Parathyroid adenoma (tissue), 2 donors: ENCODE measurements at regions not wholly inside any gene's neighbourhood (a gene's known extent, or its start where the extent isn't known, plus 50 kb on each side); places are given as distances from the start of the nearest gene placed in this dataset.

ENCODE experiments used
- H2AFZ ChIP-seq: fragments of 300-600 bp; sonication (generic); one replicate; pipeline ENCODE4 v1.7.0; 2017; ENCODE audit warnings: antibody characterized with exemption, mild to moderate bottlenecking
- H3K27ac ChIP-seq: fragments of 300-600 bp; sonication (generic); one replicate; pipeline ENCODE4 v1.7.0; 2017
- H3K27me3 ChIP-seq: fragments of 300-600 bp; sonication (generic); one replicate; pipeline ENCODE4 v1.7.0; 2017; ENCODE audit warnings: low read length; ENCODE audit not compliant: control insufficient read depth, insufficient read depth
- H3K36me3 ChIP-seq: fragments of 300-600 bp; sonication (generic); one replicate; pipeline ENCODE4 v1.7.0; 2017; ENCODE audit warnings: low read length; ENCODE audit not compliant: control insufficient read depth, insufficient read depth
- H3K4me1 ChIP-seq: fragments of 300-600 bp; sonication (generic); one replicate; pipeline ENCODE4 v1.7.0; 2017; ENCODE audit warnings: control low read depth
- H3K4me2 ChIP-seq: fragments of 300-600 bp; sonication (generic); one replicate; pipeline ENCODE4 v1.7.0; 2017; ENCODE audit warnings: low read length
- H3K4me3 ChIP-seq: fragments of 300-600 bp; sonication (generic); one replicate; pipeline ENCODE4 v1.7.0; 2017; ENCODE audit warnings: low read depth, low read length
- H3K79me2 ChIP-seq: fragments of 300-600 bp; sonication (generic); one replicate; pipeline ENCODE4 v1.7.0; 2017; ENCODE audit warnings: control low read depth
- H3K9ac ChIP-seq: fragments of 300-600 bp; sonication (generic); one replicate; pipeline ENCODE4 v1.7.0; 2017; ENCODE audit warnings: mild to moderate bottlenecking
- H3K9me3 ChIP-seq: fragments of 300-600 bp; sonication (generic); one replicate; pipeline ENCODE4 v1.7.0; 2017; ENCODE audit warnings: low read length; ENCODE audit not compliant: control insufficient read depth
- TF ChIP-seq, protein P1 (sequence below): fragments of 300-600 bp; sonication (generic); IDR thresholded peaks from one replicate; pipeline ENCODE4 v1.7.0; 2017; ENCODE audit warnings: antibody characterized with exemption, mild to moderate bottlenecking
- donor health status: primary hyperparathyroidism.

DNA sequence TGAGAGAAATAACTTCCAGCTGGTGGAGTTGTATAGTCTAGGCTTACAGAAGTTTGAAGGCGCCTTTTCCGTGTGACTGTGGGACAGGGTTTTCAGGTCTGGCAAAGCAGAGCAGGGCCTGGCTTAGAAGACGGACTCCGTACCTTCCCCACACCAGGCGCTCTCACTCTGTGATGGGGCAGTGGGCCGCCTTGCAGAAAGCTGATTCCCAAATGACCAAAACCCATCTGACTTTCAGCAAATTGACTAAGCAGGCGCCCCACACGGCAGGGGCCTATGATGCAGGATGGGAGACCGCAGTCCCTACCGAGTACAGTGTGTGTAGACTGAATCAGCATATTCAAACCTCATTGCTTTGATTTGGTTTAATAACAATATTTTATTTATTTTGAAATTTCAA lies 85.8 kb upstream of the TMEM45B start:
- no peaks in the 10 kb centered on the region for H3K9me3 ChIP-seq
- no peaks in the 10 kb centered on the region for H3K4me1 ChIP-seq
- TF ChIP-seq, protein P1, sequence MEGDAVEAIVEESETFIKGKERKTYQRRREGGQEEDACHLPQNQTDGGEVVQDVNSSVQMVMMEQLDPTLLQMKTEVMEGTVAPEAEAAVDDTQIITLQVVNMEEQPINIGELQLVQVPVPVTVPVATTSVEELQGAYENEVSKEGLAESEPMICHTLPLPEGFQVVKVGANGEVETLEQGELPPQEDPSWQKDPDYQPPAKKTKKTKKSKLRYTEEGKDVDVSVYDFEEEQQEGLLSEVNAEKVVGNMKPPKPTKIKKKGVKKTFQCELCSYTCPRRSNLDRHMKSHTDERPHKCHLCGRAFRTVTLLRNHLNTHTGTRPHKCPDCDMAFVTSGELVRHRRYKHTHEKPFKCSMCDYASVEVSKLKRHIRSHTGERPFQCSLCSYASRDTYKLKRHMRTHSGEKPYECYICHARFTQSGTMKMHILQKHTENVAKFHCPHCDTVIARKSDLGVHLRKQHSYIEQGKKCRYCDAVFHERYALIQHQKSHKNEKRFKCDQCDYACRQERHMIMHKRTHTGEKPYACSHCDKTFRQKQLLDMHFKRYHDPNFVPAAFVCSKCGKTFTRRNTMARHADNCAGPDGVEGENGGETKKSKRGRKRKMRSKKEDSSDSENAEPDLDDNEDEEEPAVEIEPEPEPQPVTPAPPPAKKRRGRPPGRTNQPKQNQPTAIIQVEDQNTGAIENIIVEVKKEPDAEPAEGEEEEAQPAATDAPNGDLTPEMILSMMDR, result no peak
- no peak overlapping the region for H2AFZ ChIP-seq
- no peaks in the 10 kb centered on the region for H3K79me2 ChIP-seq
- no peaks in the 10 kb centered on the region for H3K36me3 ChIP-seq
- no peak overlapping the region for H3K9ac ChIP-seq
- no peak overlapping the region for H3K4me3 ChIP-seq
- H3K27me3 ChIP-seq, result no peaks in the 10 kb centered on the region
- no peak overlapping the region for H3K27ac ChIP-seq
- no peak overlapping the region for H3K4me2 ChIP-seq

DNA sequence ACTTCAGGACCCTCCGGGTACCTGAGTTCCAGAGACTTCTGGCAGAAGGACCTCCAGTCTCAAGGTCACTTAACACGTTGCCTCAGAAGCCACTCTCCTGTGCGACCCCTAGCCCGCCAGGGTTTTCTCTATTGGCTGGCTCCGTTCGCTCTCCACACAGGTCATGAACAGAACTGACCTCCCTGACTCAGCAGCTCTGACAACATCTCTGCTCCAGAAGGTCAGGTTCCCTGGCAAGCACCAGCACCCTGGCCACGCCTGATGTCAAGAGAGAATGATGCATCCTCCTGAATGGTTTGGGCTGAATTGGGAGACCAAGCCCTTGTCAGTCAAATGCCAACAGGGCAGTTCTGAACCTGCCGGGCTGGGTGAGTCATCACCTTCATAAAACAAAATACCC lies 84.3 kb upstream of the TMEM45B start:
- Histone ChIP-seq H3K27ac (no peak overlapping the region), H3K36me3 (no peaks in the 10 kb centered on the region), H3K4me3 (no peak overlapping the region), H3K9ac (no peak overlapping the region), H3K79me2 (no peaks in the 10 kb centered on the region), H3K9me3 (no peaks in the 10 kb centered on the region), H2AFZ (no peak overlapping the region), H3K4me1 (no peaks in the 10 kb centered on the region), H3K27me3 (no peaks in the 10 kb centered on the region), H3K4me2 (no peak overlapping the region)
- TF ChIP-seq, protein P1, result no peak

DNA sequence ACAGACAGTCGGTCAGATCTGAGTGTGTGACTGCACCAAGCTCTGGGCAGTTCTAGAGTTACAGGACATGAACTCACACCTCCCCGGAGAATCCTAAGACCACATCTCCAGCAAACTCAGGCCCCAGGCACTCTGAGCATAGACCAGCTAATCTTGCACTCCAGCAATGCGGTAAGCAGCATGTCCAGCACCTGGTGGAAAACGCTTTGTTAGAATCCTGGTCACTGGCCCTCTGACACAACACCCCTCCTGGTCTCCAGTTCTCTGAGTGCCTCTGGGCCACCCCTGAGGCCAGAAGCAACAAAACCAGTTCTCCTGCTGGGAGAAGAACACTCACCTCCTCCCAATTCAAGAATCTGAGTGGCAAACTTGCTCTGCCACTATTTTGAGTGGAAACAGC lies 82.7 kb upstream of the TMEM45B start:
- H3K27me3 ChIP-seq, result no peaks in the 10 kb centered on the region

DNA sequence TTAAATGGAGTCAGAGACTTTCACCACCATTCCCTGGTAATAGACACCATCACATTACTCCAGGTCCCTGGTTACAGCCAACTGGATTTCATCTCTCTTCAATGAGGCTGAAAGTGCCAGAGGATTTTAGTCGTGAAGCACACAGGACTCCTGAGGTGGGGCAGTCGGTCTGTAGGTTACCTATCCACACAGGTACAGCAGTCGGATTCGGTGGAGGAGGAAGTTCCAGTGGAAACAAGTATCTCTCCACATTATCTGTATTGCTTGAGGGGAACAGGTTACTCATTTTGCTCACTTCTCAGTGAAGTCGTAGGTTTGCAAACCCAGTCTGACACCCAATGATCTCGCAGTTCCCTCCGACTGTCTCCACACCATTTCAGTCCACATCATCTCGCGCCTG lies 82.3 kb upstream of the TMEM45B start:
- TF ChIP-seq, protein P1, result no peak
- no peaks in the 10 kb centered on the region for H3K9me3 ChIP-seq
- no peak overlapping the region for H2AFZ ChIP-seq
- no peaks in the 10 kb centered on the region for H3K36me3 ChIP-seq
- no peaks in the 10 kb centered on the region for H3K79me2 ChIP-seq
- H3K9ac ChIP-seq, result no peak overlapping the region
- H3K4me2 ChIP-seq, result no peak overlapping the region
- no peaks in the 10 kb centered on the region for H3K27me3 ChIP-seq
- no peak overlapping the region for H3K4me3 ChIP-seq
- H3K4me1 ChIP-seq, result no peaks in the 10 kb centered on the region
- no peak overlapping the region for H3K27ac ChIP-seq

More for the DNA sequence above, 82.7 kb upstream of the TMEM45B start:
- Histone ChIP-seq H3K36me3 (no peaks in the 10 kb centered on the region), H3K27ac (no peak overlapping the region), H3K4me2 (no peak overlapping the region), H3K79me2 (no peaks in the 10 kb centered on the region), H3K9ac (no peak overlapping the region), H3K9me3 (no peaks in the 10 kb centered on the region), H3K4me3 (no peak overlapping the region), H3K4me1 (no peaks in the 10 kb centered on the region), H2AFZ (no peak overlapping the region)
- TF ChIP-seq, protein P1, result no peak

DNA sequence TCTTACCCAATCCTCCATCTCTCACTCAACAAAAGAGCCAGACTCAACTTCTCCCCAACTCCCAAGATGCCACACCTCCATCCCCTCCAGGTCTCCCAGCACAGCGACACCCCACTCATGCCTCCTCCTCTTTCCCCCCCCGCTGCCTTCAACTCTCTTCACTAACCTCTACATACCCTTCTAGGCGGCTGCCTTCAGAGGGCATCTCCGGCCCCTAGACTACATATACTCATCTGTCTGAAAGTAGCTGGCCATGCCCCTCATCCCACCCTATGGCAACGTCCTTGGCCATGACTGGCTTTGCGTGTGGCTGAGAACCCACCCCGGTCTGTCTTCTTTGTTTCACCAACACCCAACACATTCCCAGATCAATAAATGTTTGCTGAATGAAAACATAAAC lies 81.7 kb upstream of the TMEM45B start:
- TF ChIP-seq, protein P1, result no peak
- Histone ChIP-seq H3K27ac (no peak overlapping the region), H3K9me3 (no peaks in the 10 kb centered on the region), H3K9ac (no peak overlapping the region), H3K4me2 (no peak overlapping the region), H3K4me1 (no peaks in the 10 kb centered on the region), H3K4me3 (no peak overlapping the region), H3K27me3 (no peaks in the 10 kb centered on the region), H3K79me2 (no peaks in the 10 kb centered on the region), H3K36me3 (no peaks in the 10 kb centered on the region), H2AFZ (no peak overlapping the region)
